SK-N-SH treated with all-trans-retinoic acid at 6 μM for 48 hours (cell line): ENCODE measurements at regions not wholly inside any gene's neighbourhood (a gene's known extent, or its start where the extent isn't known, plus 50 kb on each side); places are given as distances from the start of the nearest gene placed in this dataset.

Experiments used
- ARNTL ChIP-seq: fragments of 450-650 bp; formaldehyde crosslinking; IDR thresholded peaks from 2 replicates; pipeline ENCODE4 v1.5.0; 2020; ENCODE audit warnings: low read depth, mild to moderate bottlenecking, moderate library complexity, borderline replicate concordance
- ESRRG ChIP-seq: fragments of 250-450 bp; sonication (Bioruptor Pico); IDR thresholded peaks from 2 replicates; pipeline ENCODE4 v1.6.1; 2021; ENCODE audit warnings: mild to moderate bottlenecking
- ZFP3 ChIP-seq: fragments of 250-450 bp; sonication (Bioruptor Pico); IDR thresholded peaks from 2 replicates; pipeline ENCODE4 v1.5.0; 2020; ENCODE audit warnings: mild to moderate bottlenecking, moderate library complexity
- ZFP30 ChIP-seq: fragments of 450-650 bp; formaldehyde crosslinking; IDR thresholded peaks from 2 replicates; pipeline ENCODE4 v1.5.0; 2022; ENCODE audit warnings: mild to moderate bottlenecking, moderate library complexity
- ZNF70 ChIP-seq: fragments of 450-650 bp; formaldehyde crosslinking; IDR thresholded peaks from 2 replicates; pipeline ENCODE4 v1.5.0; 2020; ENCODE audit warnings: mild to moderate bottlenecking, moderate library complexity
- TF ChIP-seq, protein P1 (sequence below): fragments of 250-450 bp; sonication (Bioruptor Pico); IDR thresholded peaks from 2 replicates; pipeline ENCODE4 v1.8.0; 2020; ENCODE audit warnings: mild to moderate bottlenecking, moderate library complexity, borderline replicate concordance

DNA sequence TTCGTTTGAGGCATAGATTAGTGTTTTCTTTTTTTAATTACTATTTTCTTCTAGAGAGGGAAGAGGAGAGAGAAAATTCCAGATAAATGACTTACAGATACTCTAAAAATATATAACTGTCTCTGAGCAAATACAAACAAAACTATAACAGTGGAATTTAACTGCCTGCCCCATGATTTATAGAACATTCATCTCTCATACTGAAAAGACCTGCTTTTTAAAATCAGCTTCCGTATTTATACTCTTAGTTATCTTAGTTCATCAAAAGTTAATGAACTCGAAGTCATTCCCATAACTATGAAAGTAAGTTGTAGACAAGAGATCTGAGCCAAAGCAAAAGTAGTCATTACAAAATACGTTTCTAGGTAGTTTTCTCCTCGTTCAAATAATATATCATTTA is 123.8 kb upstream of the DMRT1 start:
- no peak for TF ChIP-seq ZFP3
- TF ChIP-seq ESRRG (CRISPR knock-in tag): no peak
- no peak for TF ChIP-seq ARNTL (CRISPR knock-in tag)
- TF ChIP-seq ZNF70 (CRISPR knock-in tag): no peak
- no peak for TF ChIP-seq ZFP30 (CRISPR knock-in tag)
- TF ChIP-seq, protein P1, sequence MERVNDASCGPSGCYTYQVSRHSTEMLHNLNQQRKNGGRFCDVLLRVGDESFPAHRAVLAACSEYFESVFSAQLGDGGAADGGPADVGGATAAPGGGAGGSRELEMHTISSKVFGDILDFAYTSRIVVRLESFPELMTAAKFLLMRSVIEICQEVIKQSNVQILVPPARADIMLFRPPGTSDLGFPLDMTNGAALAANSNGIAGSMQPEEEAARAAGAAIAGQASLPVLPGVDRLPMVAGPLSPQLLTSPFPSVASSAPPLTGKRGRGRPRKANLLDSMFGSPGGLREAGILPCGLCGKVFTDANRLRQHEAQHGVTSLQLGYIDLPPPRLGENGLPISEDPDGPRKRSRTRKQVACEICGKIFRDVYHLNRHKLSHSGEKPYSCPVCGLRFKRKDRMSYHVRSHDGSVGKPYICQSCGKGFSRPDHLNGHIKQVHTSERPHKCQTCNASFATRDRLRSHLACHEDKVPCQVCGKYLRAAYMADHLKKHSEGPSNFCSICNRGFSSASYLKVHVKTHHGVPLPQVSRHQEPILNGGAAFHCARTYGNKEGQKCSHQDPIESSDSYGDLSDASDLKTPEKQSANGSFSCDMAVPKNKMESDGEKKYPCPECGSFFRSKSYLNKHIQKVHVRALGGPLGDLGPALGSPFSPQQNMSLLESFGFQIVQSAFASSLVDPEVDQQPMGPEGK: no peak
